Activated naive CD4-positive, alpha-beta T cell treated with anti-CD3 and anti-CD28 coated beads for 36 hours (primary cell): ENCODE measurements at regions not wholly inside any gene's neighbourhood (a gene's known extent, or its start where the extent isn't known, plus 50 kb on each side); places are given as distances from the start of the nearest gene placed in this dataset.
"Not testable (repeated sequence)": the region's sequence is repeated elsewhere in the genome, so short reads cannot be mapped to it uniquely, and the experiment has no call there.

Experiments used
- CTCF ChIA-PET: fragments of 350-600 bp; sonication (Branson Sonifier 250); formaldehyde crosslinking; loops from one replicate; lab custom pipeline; 2021; ENCODE audit warnings: antibody characterized with exemption; lab: Charles Lee
- DNase-seq: peaks from one replicate; pipeline ENCODE4 v3.0.0-alpha.2; 2020
- H3K27ac Mint-ChIP-seq: one replicate; pipeline ENCODE4 v1.8.0; 2021; ENCODE audit warnings: mild to moderate bottlenecking, mixed read lengths
- H3K27me3 Mint-ChIP-seq: one replicate; pipeline ENCODE4 v1.8.0; 2021; ENCODE audit warnings: low read depth, mixed read lengths
- H3K36me3 Mint-ChIP-seq: one replicate; pipeline ENCODE4 v1.8.0; 2021; ENCODE audit warnings: low read depth, mixed read lengths
- H3K4me1 Mint-ChIP-seq: one replicate; pipeline ENCODE4 v1.8.0; 2021; ENCODE audit warnings: low read depth, mixed read lengths
- H3K4me3 Mint-ChIP-seq: one replicate; pipeline ENCODE4 v1.8.0; 2021; ENCODE audit warnings: mild to moderate bottlenecking, moderate library complexity, mixed read lengths
- H3K9me3 Mint-ChIP-seq: one replicate; pipeline ENCODE4 v1.8.0; 2021; ENCODE audit warnings: mixed read lengths
- intact Hi-C: fragments of 100-400 bp; cut with micrococcal nuclease; formaldehyde crosslinking; loops from one replicate; pipeline ENCODE4 v1.15.1; 2023

DNA sequence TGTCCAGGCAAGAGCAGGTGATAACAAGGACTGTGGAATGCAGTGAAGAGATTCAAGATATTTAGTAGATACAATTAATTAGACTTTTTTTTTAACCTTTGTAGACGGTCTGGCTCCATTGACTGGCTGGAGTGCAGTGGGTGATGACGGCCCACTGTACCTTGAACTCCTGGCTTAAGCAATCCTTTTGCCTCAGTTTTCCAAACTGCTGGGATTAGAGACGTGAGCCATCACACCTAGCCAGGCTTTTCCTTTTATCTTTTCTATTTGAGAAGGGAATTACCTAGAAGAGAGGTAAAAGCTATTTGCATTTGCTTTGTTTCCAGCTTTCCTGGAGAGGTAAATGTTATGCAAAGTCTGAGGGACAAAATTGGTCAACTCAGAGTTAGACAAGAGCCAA lies 213.0 kb upstream of the MAGI2 start:
- Mint-ChIP-seq H3K36me3 (no peaks in the 10 kb centered on the region), H3K27ac (no peak overlapping the region), H3K4me3 (no peak overlapping the region), H3K9me3 (peaks cover 2% of the 10 kb centered on the region), H3K4me1 (no peaks in the 10 kb centered on the region), H3K27me3 (no peaks in the 10 kb centered on the region)
- CTCF ChIA-PET, result interaction anchor here (1.3 kb wide), 1 partner anchor 14 kb away, joined by 4 read pairs; no protein-coding TSS in a partner anchor
- intact Hi-C loops, result no loop called here
- no peak for DNase-seq

DNA sequence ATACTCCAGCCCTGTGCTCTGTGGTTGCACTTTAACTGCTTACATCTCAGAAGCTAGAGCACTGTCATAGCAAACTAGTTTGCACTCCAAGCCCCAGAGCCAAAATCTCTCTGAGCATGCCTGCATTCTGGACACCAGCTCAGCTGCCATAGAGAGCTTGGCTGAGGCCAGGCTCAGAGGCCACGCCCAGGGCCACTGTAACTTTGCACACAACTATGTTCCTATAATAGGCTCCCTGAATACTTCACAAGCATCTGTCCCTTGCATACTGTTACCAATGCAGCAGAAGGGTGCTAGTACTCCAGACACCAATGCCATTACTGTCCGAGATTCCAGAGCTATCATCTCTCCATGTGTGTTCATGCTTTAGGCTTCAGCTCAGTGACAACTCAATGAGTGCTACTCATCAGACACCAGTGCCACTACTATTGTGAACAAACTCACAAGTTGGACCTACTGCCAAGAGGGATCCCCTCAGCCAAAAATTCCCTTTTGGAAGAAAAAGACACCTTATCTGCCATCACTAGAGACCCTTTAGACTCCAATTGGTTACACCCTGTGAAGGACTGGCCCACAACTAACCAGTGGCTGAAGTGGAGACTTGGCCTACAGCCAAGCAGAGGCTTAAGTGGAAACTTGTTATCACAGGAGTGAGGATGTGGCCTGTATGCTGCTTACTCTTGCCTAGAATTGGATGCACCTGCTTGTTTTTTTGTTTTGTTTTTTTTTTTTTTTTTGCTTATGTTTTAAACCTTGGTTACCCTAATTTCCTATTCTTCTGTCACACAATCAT lies 211.6 kb upstream of the MAGI2 start:
- no peaks in the 10 kb centered on the region for H3K36me3 Mint-ChIP-seq
- peaks cover 2% of the 10 kb centered on the region for H3K9me3 Mint-ChIP-seq
- H3K27ac Mint-ChIP-seq, result no peak overlapping the region
- H3K4me3 Mint-ChIP-seq, result no peak overlapping the region
- DNase-seq, result no peak
- H3K27me3 Mint-ChIP-seq, result no peaks in the 10 kb centered on the region
- no peaks in the 10 kb centered on the region for H3K4me1 Mint-ChIP-seq
- CTCF ChIA-PET, result interaction anchor here (1.2 kb wide), 1 partner anchor 8 kb away, joined by 3 read pairs; no protein-coding TSS in a partner anchor
- intact Hi-C loops, result no loop called here

DNA sequence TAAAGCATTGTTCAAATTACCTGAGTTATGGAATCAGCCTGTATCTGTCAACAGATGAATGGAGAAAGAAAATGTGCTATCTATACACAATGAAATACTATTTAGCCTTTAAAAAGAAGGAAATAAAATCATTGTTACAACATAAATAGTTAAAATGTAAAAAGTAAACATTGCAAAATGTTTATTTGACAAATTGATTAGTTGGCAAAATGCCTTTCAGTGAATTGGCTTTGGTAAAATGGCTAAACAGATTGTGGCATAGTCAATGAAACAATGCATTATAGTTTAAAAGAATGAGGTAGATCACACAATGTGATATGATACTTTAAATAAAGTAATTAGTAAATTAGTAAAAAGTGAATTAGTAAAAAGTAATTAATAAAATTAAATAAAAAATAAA lies 204.8 kb upstream of the MAGI2 start:
- DNase-seq, result no peak
- Mint-ChIP-seq H3K27me3 (no peaks in the 10 kb centered on the region), H3K9me3 (no peaks in the 10 kb centered on the region), H3K4me1 (no peaks in the 10 kb centered on the region), H3K36me3 (no peaks in the 10 kb centered on the region), H3K27ac (no peak overlapping the region), H3K4me3 (no peak overlapping the region)
- intact Hi-C loops, result no loop called here
- CTCF ChIA-PET, result interaction anchor here (0.6 kb wide), 1 partner anchor 467 kb away, joined by 3 read pairs; no protein-coding TSS in a partner anchor

DNA sequence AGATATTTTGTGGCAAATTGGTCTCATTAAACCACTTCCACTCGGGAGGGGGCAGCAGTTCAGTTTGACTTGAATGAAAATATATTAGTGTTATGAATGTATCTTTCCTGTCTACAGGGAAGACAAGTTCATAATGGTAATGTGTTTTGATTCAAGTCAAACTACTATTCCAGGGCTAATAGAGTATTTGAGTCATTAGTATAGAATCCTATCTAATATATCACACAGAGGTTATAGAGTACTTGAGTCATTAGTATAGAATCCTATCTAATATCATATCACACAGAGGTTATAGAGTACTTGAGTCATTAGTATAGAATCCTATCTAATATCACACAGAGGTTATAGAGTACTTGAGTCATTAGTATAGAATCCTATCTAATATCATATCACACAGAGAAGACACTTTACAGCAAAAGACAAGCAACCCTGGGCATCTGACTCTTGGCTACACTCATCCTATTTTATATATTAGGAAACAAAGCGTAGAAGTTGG lies 199.7 kb upstream of the MAGI2 start:
- H3K36me3 Mint-ChIP-seq, result no peaks in the 10 kb centered on the region
- intact Hi-C loops, result no loop called here
- no peaks in the 10 kb centered on the region for H3K27me3 Mint-ChIP-seq
- DNase-seq, result no peak
- no peaks in the 10 kb centered on the region for H3K4me1 Mint-ChIP-seq
- CTCF ChIA-PET, result no interaction called here
- no peak overlapping the region for H3K4me3 Mint-ChIP-seq
- no peaks in the 10 kb centered on the region for H3K9me3 Mint-ChIP-seq
- H3K27ac Mint-ChIP-seq, result no peak overlapping the region

DNA sequence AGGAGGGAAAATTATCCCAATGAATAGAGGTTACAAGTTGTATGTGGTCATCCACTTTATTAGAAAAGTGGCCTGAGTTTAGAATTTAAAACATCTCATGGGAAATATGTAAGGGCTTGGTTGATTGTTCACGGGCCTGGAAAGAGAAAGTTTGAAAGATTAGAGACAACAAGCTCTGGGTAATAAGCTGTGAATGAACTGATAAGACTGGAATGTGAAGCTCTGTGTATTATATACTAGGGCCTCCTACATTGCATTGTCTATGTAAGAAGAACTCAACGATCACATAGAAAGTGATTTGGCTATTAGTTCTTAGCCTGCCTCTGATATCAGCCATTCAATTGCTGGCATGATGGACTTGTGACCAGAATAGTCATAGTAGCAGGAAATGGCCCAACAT lies 199.2 kb upstream of the MAGI2 start:
- H3K4me1 Mint-ChIP-seq, result no peaks in the 10 kb centered on the region
- no peak overlapping the region for H3K27ac Mint-ChIP-seq
- H3K9me3 Mint-ChIP-seq, result no peaks in the 10 kb centered on the region
- no peak overlapping the region for H3K4me3 Mint-ChIP-seq
- CTCF ChIA-PET, result no interaction called here
- no peaks in the 10 kb centered on the region for H3K36me3 Mint-ChIP-seq
- intact Hi-C loops, result no loop called here
- H3K27me3 Mint-ChIP-seq, result no peaks in the 10 kb centered on the region
- DNase-seq, result no peak

DNA sequence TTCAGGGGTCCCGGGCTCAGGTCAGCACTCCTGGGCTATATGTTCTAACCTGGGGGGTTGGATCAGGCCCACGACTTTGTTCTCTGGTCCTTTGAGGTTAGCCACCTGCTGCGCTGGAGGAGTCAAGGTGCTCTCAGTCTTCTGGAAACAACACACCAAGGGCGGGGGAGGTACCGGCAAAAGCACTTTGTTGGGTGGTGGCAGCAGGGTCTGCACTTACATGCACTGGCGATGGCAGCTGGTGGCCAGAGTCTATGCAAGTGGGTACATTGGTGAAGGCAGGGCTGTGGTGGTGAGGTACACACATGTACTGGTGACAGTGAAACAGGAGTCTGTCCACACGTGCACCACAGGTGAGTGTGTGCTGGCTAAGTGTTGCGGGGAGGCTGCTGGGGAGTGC lies 194.2 kb upstream of the MAGI2 start:
- intact Hi-C loops, result no loop called here
- H3K27me3 Mint-ChIP-seq, result no peaks in the 10 kb centered on the region
- DNase-seq, result no peak
- H3K4me1 Mint-ChIP-seq, result no peaks in the 10 kb centered on the region
- CTCF ChIA-PET, result no interaction called here
- no peak overlapping the region for H3K27ac Mint-ChIP-seq
- no peaks in the 10 kb centered on the region for H3K36me3 Mint-ChIP-seq
- no peaks in the 10 kb centered on the region for H3K9me3 Mint-ChIP-seq
- no peak overlapping the region for H3K4me3 Mint-ChIP-seq

DNA sequence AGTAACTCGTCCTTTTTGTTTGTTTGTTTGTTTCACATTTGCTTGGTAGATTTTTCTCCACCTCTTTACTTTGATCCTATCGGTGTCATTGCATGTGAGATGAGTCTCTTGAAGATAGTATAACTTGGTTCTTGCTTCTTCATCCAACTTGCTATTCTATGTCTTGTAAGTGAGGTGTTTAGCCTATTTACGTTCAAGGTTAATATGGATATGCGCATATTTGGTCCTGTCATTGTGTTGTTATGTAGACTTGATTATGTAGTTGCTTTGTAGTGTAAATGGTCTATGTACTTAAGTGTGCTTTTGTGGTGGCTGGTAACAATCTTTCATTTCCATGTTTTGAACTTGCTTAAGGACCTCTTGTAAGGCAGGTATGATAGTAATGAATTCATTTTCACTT lies 192.8 kb upstream of the MAGI2 start:
- intact Hi-C loops, result no loop called here

DNA sequence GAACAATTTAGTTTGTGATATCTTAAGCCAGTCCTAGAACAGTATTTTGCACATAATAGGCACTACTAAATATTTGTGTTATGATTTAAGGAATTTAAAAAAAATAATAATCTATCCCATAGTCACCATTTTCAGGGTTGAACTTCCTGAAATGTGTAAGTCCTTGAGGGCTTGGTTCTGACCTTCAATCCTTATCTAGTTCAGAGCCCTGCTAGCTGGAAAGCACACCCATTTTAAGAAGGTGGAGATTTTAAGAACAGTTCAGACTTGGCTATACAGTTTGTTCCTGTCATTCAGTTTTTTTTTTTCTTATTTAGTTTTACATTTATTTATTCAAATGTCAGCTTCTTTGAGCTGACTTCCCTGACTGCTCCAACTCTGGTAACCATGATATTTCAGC lies 183.4 kb upstream of the MAGI2 start:
- Mint-ChIP-seq H3K4me1 (no peaks in the 10 kb centered on the region), H3K36me3 (no peaks in the 10 kb centered on the region), H3K27me3 (no peaks in the 10 kb centered on the region), H3K4me3 (no peak overlapping the region), H3K27ac (no peak overlapping the region), H3K9me3 (no peaks in the 10 kb centered on the region)
- CTCF ChIA-PET, result no interaction called here
- DNase-seq, result no peak
- intact Hi-C loops, result no loop called here

More for the DNA sequence above, 192.8 kb upstream of the MAGI2 start:
- Mint-ChIP-seq H3K27ac (no peak overlapping the region), H3K4me3 (no peak overlapping the region), H3K36me3 (no peaks in the 10 kb centered on the region), H3K4me1 (no peaks in the 10 kb centered on the region), H3K27me3 (no peaks in the 10 kb centered on the region), H3K9me3 (no peaks in the 10 kb centered on the region)
- CTCF ChIA-PET, result no interaction called here
- no peak for DNase-seq

DNA sequence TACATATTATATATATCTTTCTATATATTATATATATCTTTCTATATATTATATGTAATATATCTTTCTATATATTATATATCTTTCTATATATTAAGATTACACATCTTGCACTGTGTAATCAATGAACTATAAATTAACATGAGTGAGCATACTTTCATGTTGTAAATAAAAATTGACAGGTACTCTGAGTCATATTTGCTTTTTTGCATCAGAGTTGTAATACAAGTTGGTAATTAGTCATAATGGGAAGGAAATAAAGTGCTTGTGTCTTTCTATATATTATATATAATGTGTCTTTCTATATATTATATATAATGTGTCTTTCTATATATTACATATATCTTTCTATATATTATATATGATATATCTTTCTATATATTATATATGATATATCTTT lies 172.5 kb upstream of the MAGI2 start:
- H3K27ac Mint-ChIP-seq, H3K36me3 Mint-ChIP-seq, H3K4me1 Mint-ChIP-seq, intact Hi-C loops, DNase-seq, H3K4me3 Mint-ChIP-seq, H3K9me3 Mint-ChIP-seq, H3K27me3 Mint-ChIP-seq, CTCF ChIA-PET: not testable (repeated sequence)

DNA sequence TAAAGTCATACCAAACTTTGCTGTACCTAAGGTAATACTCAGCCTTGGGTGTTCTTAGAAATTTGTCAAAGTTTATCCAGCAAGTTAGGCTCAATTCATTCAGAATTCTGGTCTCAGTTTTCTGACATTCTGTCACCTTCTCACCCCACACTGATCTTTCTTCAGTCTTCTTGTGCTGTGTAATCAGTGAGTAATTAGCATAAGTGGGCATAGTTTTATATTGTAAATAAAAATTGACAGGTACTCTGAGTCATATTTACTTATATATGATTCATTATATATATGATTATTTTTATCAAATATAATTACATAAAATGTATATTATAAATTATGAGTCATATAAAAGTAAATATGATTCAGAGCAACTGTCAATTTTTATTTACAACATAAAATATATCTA lies 170.9 kb upstream of the MAGI2 start:
- no peaks in the 10 kb centered on the region for H3K9me3 Mint-ChIP-seq
- CTCF ChIA-PET, result no interaction called here
- H3K4me3 Mint-ChIP-seq, result no peak overlapping the region
- intact Hi-C loops, result no loop called here
- no peak for DNase-seq
- H3K36me3 Mint-ChIP-seq, result no peaks in the 10 kb centered on the region
- H3K27ac Mint-ChIP-seq, result no peak overlapping the region
- H3K4me1 Mint-ChIP-seq, result peaks cover 2% of the 10 kb centered on the region
- no peaks in the 10 kb centered on the region for H3K27me3 Mint-ChIP-seq

DNA sequence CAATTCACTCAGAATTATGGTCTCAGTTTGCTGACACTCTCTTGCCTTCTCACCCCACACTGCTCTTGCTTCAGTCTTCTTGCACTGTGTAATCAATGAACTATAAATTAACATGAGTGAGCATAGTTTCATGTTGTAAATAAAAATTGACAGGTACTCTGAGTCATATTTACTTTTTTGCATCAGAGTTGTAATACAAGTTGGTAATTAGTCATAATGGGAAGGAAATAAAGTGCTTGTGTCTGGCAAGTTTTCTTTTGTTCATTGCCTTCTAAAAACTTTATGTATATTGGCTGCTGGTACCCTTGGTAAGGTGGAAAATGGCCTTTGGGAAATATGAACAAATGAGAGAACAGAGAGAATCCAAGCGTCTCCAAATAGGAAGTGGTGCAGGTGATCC lies 169.3 kb upstream of the MAGI2 start:
- intact Hi-C loops, result no loop called here
- no peak overlapping the region for H3K27ac Mint-ChIP-seq
- no peak overlapping the region for H3K4me3 Mint-ChIP-seq
- CTCF ChIA-PET, result no interaction called here
- H3K36me3 Mint-ChIP-seq, result no peaks in the 10 kb centered on the region
- H3K9me3 Mint-ChIP-seq, result no peaks in the 10 kb centered on the region
- H3K4me1 Mint-ChIP-seq, result peaks cover 2% of the 10 kb centered on the region
- H3K27me3 Mint-ChIP-seq, result no peaks in the 10 kb centered on the region
- no peak for DNase-seq

DNA sequence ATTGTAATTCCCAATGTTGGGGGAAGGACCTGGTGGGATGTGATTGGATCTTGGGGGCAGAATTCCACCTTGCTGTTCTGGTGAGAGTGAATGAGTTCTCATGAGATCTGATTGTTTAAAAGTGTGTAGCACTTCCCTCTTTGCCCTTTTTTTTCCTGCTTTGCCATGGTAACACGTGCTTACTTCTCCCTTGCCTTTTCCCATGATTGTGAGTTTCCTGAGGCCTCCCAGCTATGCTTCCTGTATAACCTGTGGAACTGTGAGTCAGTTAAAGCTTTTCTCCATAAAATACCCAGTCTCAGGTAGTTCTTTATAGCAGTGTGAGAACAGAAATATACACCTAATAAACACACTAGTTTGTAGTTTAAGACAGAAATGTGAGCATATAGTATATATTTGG lies 166.8 kb upstream of the MAGI2 start:
- H3K9me3 Mint-ChIP-seq, result peaks cover 4% of the 10 kb centered on the region
- no peak overlapping the region for H3K4me3 Mint-ChIP-seq
- CTCF ChIA-PET, result no interaction called here
- no peak for DNase-seq
- no peaks in the 10 kb centered on the region for H3K27me3 Mint-ChIP-seq
- intact Hi-C loops, result no loop called here
- H3K27ac Mint-ChIP-seq, result no peak overlapping the region
- H3K36me3 Mint-ChIP-seq, result no peaks in the 10 kb centered on the region
- peaks cover 2% of the 10 kb centered on the region for H3K4me1 Mint-ChIP-seq

DNA sequence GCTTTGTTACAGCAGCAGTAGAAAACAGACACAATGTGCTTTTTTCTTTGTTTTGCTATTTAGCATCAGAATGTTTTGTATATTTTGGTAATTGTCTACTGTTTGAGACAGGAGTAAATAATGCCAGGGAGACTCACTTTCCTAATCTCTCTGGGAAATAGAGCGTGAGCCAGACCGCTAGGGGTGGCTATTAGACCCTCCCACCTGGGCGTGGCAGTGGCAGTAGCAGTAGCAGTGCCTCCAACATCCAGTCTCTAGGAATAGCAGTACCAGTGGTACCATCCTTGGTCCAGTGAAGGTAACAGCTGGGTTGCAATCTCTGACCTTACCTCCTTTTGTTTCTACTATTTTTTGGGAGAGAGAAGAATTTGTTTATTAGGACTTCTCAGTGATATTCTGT lies 165.7 kb upstream of the MAGI2 start:
- intact Hi-C loops, result no loop called here
- H3K4me3 Mint-ChIP-seq, result no peak overlapping the region
- H3K9me3 Mint-ChIP-seq, result peaks cover 4% of the 10 kb centered on the region
- no peak overlapping the region for H3K27ac Mint-ChIP-seq
- CTCF ChIA-PET, result no interaction called here
- no peaks in the 10 kb centered on the region for H3K36me3 Mint-ChIP-seq
- peaks cover 2% of the 10 kb centered on the region for H3K4me1 Mint-ChIP-seq
- DNase-seq, result no peak
- H3K27me3 Mint-ChIP-seq, result no peaks in the 10 kb centered on the region
